Mesendoderm (in vitro differentiated cells): ENCODE measurements at regions not wholly inside any gene's neighbourhood (a gene's known extent, or its start where the extent isn't known, plus 50 kb on each side); places are given as distances from the start of the nearest gene placed in this dataset.

Experiments used
- DNase-seq: peaks from one replicate; pipeline ENCODE4 v3.0.0; 2013
- H2AK5ac ChIP-seq: 2 replicates; pipeline ENCODE4 v1.6.1; 2013; ENCODE audit warnings: low read length, inconsistent platforms
- H2BK120ac ChIP-seq: 2 replicates; pipeline ENCODE4 v1.6.1; 2013; ENCODE audit warnings: low read depth, mild to moderate bottlenecking, low read length, moderate library complexity, mixed read lengths
- H2BK15ac ChIP-seq: replicated peaks from 2 replicates; pipeline ENCODE4 v1.6.1; 2013; ENCODE audit warnings: low read depth, mild to moderate bottlenecking, moderate library complexity
- H2BK5ac ChIP-seq: 2 replicates; pipeline ENCODE4 v1.6.1; 2013; ENCODE audit warnings: low read length, inconsistent platforms
- H3K18ac ChIP-seq: 2 replicates; pipeline ENCODE4 v1.6.1; 2013; ENCODE audit warnings: mild to moderate bottlenecking, low read length, mixed read lengths
- H3K23ac ChIP-seq: one replicate; pipeline ENCODE4 v1.6.1; 2013; ENCODE audit warnings: low read length
- H3K27ac ChIP-seq: 2 replicates; pipeline ENCODE4 v1.5.1; 2013; ENCODE audit warnings: low read depth, mild to moderate bottlenecking, inconsistent platforms, low read length, moderate library complexity
- H3K27me3 ChIP-seq: 2 replicates; pipeline ENCODE4 v1.6.1; 2013; ENCODE audit warnings: low read length, control low read depth, mild to moderate bottlenecking, inconsistent platforms; ENCODE audit not compliant: insufficient read depth, poor library complexity
- H3K36me3 ChIP-seq: 2 replicates; pipeline ENCODE4 v1.6.1; 2013; ENCODE audit warnings: low read length, inconsistent platforms; ENCODE audit not compliant: control insufficient read depth, insufficient read depth
- H3K4ac ChIP-seq: one replicate; pipeline ENCODE4 v1.6.1; 2013; ENCODE audit warnings: low read depth, mild to moderate bottlenecking, low read length, moderate library complexity
- H3K4me1 ChIP-seq: 2 replicates; pipeline ENCODE4 v1.6.1; 2013; ENCODE audit warnings: low read depth, low read length, inconsistent platforms; ENCODE audit not compliant: control insufficient read depth
- H3K4me2 ChIP-seq: 2 replicates; pipeline ENCODE4 v1.6.1; 2013; ENCODE audit warnings: low read length
- H3K4me3 ChIP-seq: 2 replicates; pipeline ENCODE4 v1.5.1; 2013; ENCODE audit warnings: mild to moderate bottlenecking, low read length
- H3K56ac ChIP-seq: one replicate; pipeline ENCODE4 v1.6.1; 2013; ENCODE audit warnings: low read length
- H3K79me1 ChIP-seq: 2 replicates; pipeline ENCODE4 v1.6.1; 2013; ENCODE audit warnings: low read length, inconsistent platforms
- H3K79me2 ChIP-seq: 2 replicates; pipeline ENCODE4 v1.6.1; 2013; ENCODE audit warnings: mild to moderate bottlenecking, low read length; ENCODE audit not compliant: control insufficient read depth, insufficient read depth
- H3K9ac ChIP-seq: 2 replicates; pipeline ENCODE4 v1.6.1; 2013; ENCODE audit warnings: low read length, inconsistent platforms
- H4K5ac ChIP-seq: one replicate; pipeline ENCODE4 v1.6.1; 2013; ENCODE audit warnings: low read length
- H4K8ac ChIP-seq: one replicate; pipeline ENCODE4 v1.6.1; 2013; ENCODE audit warnings: low read depth, mild to moderate bottlenecking, control low read depth, low read length, moderate library complexity
- WGBS: extraction: QIAGEN DNeasy Blood & Tissue Kit; methylation state at CpG from one replicate; pipeline ENCODE4 v1.1.7; 2013; ENCODE audit warnings: low lambda C conversion rate, missing lambda C conversion rate; ENCODE audit not compliant: insufficient coverage; ENCODE audit errors: extremely low coverage; 5-methylcytosine and 5-hydroxymethylcytosine counted together

DNA sequence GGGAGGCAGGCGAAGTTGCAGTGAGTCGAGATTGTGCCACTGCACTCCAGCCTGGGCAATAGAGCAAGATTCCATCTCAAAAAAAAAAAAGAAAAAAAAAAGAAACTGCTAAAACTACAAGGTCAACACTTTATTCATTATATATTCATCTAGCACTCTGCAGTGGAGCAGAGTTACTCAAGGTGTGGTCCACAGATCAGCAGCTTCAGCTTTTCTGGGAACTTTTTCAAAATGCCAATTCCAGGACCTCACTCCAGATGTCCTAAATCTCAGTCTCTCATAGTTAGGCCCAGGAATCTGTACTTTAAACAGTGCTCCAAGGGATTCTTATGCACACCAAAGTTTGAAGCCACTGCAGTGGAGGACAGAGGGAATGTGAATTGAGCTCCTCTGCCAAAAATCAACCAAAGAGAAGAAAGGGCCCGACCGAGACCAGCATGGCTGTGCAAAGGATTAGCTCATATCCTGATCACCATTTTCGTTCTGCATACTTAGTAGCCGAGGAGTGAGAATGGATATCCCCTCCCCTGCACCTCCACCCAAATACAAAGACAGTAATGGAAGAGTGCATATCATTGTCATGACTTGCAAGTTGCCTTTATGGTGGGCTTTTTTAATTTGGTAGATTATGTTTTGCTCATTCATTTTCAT is 201.9 kb downstream of the MEX3B start:
- Histone ChIP-seq H2BK5ac (no peak overlapping the region), H3K4me3 (no peak overlapping the region), H3K36me3 (no peaks in the 10 kb centered on the region), H2BK15ac (no peak overlapping the region), H3K9ac (no peak overlapping the region), H3K27me3 (no peaks in the 10 kb centered on the region), H3K23ac (no peak overlapping the region), H3K4ac (no peak overlapping the region), H3K79me1 (no peaks in the 10 kb centered on the region), H4K8ac (no peak overlapping the region), H2AK5ac (no peak overlapping the region), H3K27ac (no peak overlapping the region), H3K18ac (no peak overlapping the region), H2BK120ac (no peak overlapping the region), H3K79me2 (no peaks in the 10 kb centered on the region), H3K4me1 (no peaks in the 10 kb centered on the region), H4K5ac (no peak overlapping the region), H3K56ac (no peak overlapping the region), H3K4me2 (no peak overlapping the region)
- WGBS = no CpG with 5 or more reads among the region's 6 CpGs
- DNase-seq = no peak

DNA sequence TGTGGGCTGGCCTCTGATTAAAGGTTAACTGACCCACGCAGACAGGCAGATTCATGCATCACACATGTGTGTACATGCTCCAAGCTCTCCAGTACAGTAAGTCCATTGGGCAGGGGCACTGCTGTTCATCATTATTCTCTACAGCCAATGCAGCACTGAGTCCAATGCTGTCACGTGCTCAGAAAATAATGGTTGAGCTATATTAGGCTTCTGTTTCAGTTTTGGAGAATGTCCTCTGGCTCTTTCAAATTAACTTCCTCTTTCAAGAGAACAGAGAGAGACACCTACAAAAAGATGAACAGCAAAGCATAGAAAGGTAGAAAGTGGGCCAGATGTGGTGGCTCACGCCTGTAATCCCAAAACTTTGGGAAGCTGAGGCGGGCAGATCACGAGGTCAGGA is 202.6 kb downstream of the MEX3B start:
- no peak for DNase-seq
- Histone ChIP-seq H3K23ac (no peak overlapping the region), H3K4me1 (no peaks in the 10 kb centered on the region), H4K5ac (no peak overlapping the region), H3K4ac (no peak overlapping the region), H2AK5ac (no peak overlapping the region), H3K79me2 (no peaks in the 10 kb centered on the region), H3K36me3 (no peaks in the 10 kb centered on the region), H3K56ac (no peak overlapping the region), H2BK15ac (no peak overlapping the region), H3K4me3 (no peak overlapping the region), H3K9ac (no peak overlapping the region), H4K8ac (no peak overlapping the region), H3K79me1 (no peaks in the 10 kb centered on the region), H3K27me3 (no peaks in the 10 kb centered on the region), H3K27ac (no peak overlapping the region), H3K18ac (no peak overlapping the region), H2BK120ac (no peak overlapping the region), H3K4me2 (no peak overlapping the region), H2BK5ac (no peak overlapping the region)
- WGBS = no CpG with 5 or more reads among the region's 5 CpGs

DNA sequence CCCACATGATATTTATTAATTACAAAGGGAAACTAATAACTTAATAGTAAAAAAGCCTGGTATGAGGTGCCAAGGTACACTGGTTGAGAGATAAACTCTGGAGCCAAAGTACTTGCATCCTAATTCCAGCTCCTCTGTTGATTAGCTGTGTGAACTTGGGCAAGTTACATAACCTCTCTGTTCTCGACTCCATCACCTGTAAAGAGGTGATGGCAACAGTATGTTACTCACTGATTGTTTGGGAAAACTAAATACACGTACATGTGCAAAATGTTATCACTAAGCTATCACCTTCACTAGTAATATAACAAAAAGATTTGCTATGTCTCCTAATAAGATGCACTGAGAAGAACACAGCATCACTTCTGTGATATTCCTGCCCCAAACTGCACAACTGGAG is 206.4 kb downstream of the MEX3B start:
- H3K4ac ChIP-seq = no peak overlapping the region
- H4K5ac ChIP-seq = no peak overlapping the region
- no CpG with 5 or more reads among the region's 2 CpGs for WGBS
- H3K27ac ChIP-seq = no peak overlapping the region
- DNase-seq = no peak
- no peak overlapping the region for H3K23ac ChIP-seq
- H4K8ac ChIP-seq = no peak overlapping the region
- no peaks in the 10 kb centered on the region for H3K79me1 ChIP-seq
- H3K79me2 ChIP-seq = no peaks in the 10 kb centered on the region
- no peak overlapping the region for H3K56ac ChIP-seq
- no peak overlapping the region for H3K18ac ChIP-seq
- no peak overlapping the region for H3K4me2 ChIP-seq
- H2BK15ac ChIP-seq = no peak overlapping the region
- no peak overlapping the region for H2BK5ac ChIP-seq
- H3K4me1 ChIP-seq = no peaks in the 10 kb centered on the region
- no peaks in the 10 kb centered on the region for H3K27me3 ChIP-seq
- no peaks in the 10 kb centered on the region for H3K36me3 ChIP-seq
- H3K9ac ChIP-seq = no peak overlapping the region
- no peak overlapping the region for H3K4me3 ChIP-seq
- H2BK120ac ChIP-seq = no peak overlapping the region
- no peak overlapping the region for H2AK5ac ChIP-seq

- Histone ChIP-seq H2BK120ac (no peak overlapping the region), H2BK15ac (no peak overlapping the region), H3K18ac (no peak overlapping the region), H3K4me2 (no peak overlapping the region), H3K79me2 (no peaks in the 10 kb centered on the region), H3K23ac (no peak overlapping the region), H2AK5ac (no peak overlapping the region), H3K36me3 (no peaks in the 10 kb centered on the region), H3K4me3 (no peak overlapping the region), H4K8ac (no peak overlapping the region), H2BK5ac (no peak overlapping the region), H4K5ac (no peak overlapping the region), H3K9ac (no peak overlapping the region), H3K56ac (no peak overlapping the region), H3K27ac (no peak overlapping the region), H3K79me1 (no peaks in the 10 kb centered on the region), H3K4ac (no peak overlapping the region), H3K4me1 (no peaks in the 10 kb centered on the region), H3K27me3 (no peaks in the 10 kb centered on the region)
- no peak for DNase-seq
- WGBS = no CpG with 5 or more reads among the region's 1 CpG
Observed at GRCh38 chr15:81835731-81836130, 210.1 kb downstream of the MEX3B start.

DNA sequence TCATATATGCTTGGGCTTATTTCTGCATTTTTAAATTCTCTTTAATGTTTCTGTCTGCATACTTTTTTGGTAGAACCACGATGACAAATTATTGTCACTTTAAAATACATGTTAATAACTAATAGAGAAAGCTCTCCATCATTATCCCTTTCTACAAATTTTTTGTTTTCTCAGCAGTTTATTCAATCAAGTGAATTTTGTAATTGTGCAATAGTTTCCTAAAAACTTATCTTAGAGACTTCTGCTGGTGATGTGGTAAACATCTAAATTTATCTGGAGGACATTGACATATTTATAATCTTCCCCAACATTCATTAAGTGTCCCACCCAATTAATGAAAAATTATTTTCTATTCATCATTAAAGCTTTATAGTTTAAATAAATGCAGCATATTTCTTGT is 215.3 kb downstream of the MEX3B start:
- Histone ChIP-seq H3K4ac (no peak overlapping the region), H3K4me1 (no peaks in the 10 kb centered on the region), H3K23ac (no peak overlapping the region), H3K27ac (no peak overlapping the region), H2BK120ac (no peak overlapping the region), H3K79me1 (no peaks in the 10 kb centered on the region), H2BK15ac (no peak overlapping the region), H2AK5ac (no peak overlapping the region), H4K5ac (no peak overlapping the region), H2BK5ac (no peak overlapping the region), H3K9ac (no peak overlapping the region), H3K79me2 (no peaks in the 10 kb centered on the region), H3K36me3 (no peaks in the 10 kb centered on the region), H3K4me2 (no peak overlapping the region), H3K18ac (no peak overlapping the region), H3K56ac (no peak overlapping the region), H3K27me3 (peaks cover 2% of the 10 kb centered on the region), H3K4me3 (no peak overlapping the region), H4K8ac (no peak overlapping the region)
- no CpG with 5 or more reads among the region's 1 CpG for WGBS
- DNase-seq = no peak

DNA sequence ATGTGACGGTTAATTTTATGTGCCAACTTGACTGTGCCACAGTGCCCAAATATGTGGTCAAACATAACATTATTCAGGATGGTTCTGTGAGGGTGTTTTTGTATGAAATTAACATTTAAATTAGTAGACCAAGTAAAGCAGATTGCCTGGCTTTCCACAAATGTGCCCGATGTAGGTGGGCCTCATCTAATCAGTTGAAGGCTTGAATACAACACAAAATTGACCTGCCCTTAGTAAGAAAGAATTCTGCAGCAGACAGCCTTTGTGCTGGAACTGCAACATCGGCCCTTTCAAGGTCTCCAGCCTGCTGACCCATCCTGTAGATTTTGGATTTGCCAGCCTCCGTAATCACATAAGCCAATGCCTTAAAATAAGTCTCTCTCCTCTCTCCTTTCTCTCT is 215.9 kb downstream of the MEX3B start:
- WGBS = no CpG with 5 or more reads among the region's 4 CpGs
- H2BK15ac ChIP-seq = no peak overlapping the region

More for the DNA sequence above, 215.9 kb downstream of the MEX3B start:
- no peak for DNase-seq
- no peak overlapping the region for H4K5ac ChIP-seq
- no peak overlapping the region for H3K4ac ChIP-seq
- no peak overlapping the region for H2BK5ac ChIP-seq
- peaks cover 2% of the 10 kb centered on the region for H3K27me3 ChIP-seq
- no peak overlapping the region for H3K4me2 ChIP-seq
- no peak overlapping the region for H3K27ac ChIP-seq
- no peak overlapping the region for H3K18ac ChIP-seq
- H3K23ac ChIP-seq = no peak overlapping the region
- H2AK5ac ChIP-seq = no peak overlapping the region
- no peak overlapping the region for H2BK120ac ChIP-seq
- H3K36me3 ChIP-seq = no peaks in the 10 kb centered on the region
- H3K79me2 ChIP-seq = no peaks in the 10 kb centered on the region
- no peak overlapping the region for H4K8ac ChIP-seq
- no peaks in the 10 kb centered on the region for H3K4me1 ChIP-seq
- H3K4me3 ChIP-seq = no peak overlapping the region
- no peaks in the 10 kb centered on the region for H3K79me1 ChIP-seq
- H3K56ac ChIP-seq = no peak overlapping the region
- H3K9ac ChIP-seq = no peak overlapping the region
